NCI-H146 treated with DMSO at 0.1 percent for 48 hours (cell line): ENCODE measurements at regions not wholly inside any gene's neighbourhood (a gene's known extent, or its start where the extent isn't known, plus 50 kb on each side); places are given as distances from the start of the nearest gene placed in this dataset.

Experiments
- DNase-seq: peaks from one replicate; lab custom pipeline; 2025; ENCODE audit not compliant: unreplicated experiment; lab: John Stamatoyannopoulos, UW

GRCh38 chr14:101705733-101706508 lies 55.6 kb upstream of the PPP2R5C start:
- DNase-seq: peak; percentile 35

GRCh38 chr14:101706509-101707067 lies 54.9 kb upstream of the PPP2R5C start:
- DNase-seq: no peak

- DNase-seq: peak; percentile 26
Observed at GRCh38 chr14:101707068-101707842, 54.3 kb upstream of the PPP2R5C start.

DNA sequence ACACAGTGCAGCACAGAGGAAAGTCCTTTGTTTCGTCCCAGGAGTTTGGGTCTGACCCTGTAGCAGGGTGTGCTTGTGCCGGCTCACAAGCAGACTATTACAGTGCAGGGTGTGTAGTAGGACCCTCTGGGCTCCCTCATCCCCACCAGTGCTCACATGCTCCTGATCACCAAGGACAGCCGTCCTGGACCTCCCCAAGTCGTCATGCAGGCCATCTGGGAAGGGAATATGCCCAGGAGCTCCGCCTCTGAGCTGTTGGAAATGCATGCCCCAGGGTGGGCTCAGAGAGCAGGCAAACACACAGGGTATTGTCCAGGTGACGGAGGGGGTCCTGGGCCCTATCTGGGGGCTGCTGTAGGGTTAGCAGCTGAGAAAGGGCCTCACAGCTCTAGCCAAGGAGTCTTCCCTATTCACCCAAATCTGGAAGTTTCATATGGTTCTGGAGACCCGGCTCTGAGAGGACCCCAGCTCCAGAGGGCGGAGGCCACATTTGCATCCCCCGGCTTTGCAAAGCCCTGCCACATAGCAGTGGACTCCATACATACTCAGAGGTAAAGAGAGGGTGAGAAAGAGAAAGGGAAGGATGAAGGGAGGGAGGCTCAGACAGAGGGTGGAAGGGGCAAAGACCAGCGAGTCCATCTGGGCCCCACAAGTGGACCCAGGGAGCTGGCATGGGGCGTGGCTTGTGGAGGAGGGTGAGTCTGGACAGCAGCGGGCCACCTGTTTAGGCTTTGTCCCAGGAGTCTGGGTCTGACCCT lies 53.5 kb upstream of the PPP2R5C start:
- no peak for DNase-seq

DNA sequence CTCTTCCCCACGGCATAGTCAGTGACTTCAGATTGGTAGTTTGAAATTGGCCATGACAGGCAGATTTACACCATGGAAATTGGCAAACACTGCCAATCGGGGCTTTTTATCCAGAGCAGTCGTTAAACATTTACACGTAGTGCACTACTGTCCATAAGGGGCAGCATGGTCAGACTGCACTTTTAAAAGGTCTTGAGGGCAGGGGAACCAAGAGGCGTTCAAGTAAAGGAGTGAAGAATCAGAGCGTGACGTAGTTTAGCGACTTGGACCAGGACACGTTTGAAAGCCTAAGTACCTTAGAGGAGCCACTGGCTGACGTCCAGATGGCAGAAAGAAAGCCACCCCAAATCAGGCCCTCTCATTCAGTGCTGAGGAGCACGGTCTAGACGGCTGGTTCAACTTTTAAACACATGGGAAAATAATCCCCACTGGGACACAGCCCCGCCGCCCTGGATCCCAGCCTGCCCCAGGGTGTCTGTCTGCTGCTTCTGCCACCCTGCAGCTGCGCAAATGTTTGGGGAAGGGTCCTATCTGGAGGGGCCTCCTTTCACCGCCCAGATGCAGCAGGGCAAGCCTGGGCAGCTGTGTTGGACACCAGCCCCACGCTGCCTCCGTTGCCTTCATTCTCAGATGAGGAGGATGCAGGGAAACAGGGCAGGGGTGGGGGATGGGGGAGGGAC lies 52.5 kb upstream of the PPP2R5C start:
- DNase-seq: no peak

DNA sequence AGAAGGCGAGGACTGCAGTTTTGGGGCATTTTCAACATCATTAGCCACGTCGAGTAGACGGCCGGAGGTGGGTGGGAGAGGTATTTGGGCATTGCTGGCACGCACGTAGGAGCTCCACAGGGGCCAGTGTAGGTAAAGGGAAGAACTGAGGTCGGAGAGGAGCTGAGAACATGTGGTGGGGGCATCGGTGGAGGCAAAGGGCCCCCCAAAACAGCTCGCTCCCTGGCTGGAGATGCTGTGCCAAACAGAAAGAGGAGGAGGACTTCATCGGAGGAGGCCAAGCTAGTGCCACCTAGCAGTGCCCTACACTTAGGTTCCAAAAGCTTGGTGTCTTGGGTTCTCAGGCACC lies 52.0 kb upstream of the PPP2R5C start:
- no peak for DNase-seq

GRCh38 chr14:101709962-101710931 lies 51.3 kb upstream of the PPP2R5C start:
- DNase-seq: no peak

- DNase-seq: no peak
Observed at GRCh38 chr14:101711041-101711856, 50.3 kb upstream of the PPP2R5C start.
